ENCODE measurements at regions not wholly inside any gene's neighbourhood (a gene's known extent, or its start where the extent isn't known, plus 50 kb on each side); places are given as distances from the start of the nearest gene placed in this dataset.

DNA sequence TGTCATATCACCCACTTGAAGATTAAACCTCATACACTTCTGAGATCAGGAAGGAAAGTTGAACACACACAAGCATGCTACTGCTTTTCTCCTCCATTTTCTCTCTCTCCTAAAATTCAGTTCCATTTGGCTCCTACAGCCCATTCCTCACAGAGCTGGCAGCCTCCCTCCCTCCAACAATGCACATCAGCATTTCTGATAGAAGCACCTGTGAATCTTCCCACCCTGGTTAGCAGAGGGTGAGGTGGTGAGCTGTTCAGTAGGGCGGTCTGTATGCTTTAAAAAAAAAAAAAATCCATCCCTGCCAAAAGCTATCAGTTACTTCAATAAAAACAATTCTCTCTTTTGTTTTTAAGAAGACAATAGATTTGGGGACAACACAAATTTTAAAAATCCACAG is 463.2 kb upstream of the KIF2A start:
- H3K4me3 ChIP-seq = no peak overlapping the region
- TF ChIP-seq, protein P1, sequence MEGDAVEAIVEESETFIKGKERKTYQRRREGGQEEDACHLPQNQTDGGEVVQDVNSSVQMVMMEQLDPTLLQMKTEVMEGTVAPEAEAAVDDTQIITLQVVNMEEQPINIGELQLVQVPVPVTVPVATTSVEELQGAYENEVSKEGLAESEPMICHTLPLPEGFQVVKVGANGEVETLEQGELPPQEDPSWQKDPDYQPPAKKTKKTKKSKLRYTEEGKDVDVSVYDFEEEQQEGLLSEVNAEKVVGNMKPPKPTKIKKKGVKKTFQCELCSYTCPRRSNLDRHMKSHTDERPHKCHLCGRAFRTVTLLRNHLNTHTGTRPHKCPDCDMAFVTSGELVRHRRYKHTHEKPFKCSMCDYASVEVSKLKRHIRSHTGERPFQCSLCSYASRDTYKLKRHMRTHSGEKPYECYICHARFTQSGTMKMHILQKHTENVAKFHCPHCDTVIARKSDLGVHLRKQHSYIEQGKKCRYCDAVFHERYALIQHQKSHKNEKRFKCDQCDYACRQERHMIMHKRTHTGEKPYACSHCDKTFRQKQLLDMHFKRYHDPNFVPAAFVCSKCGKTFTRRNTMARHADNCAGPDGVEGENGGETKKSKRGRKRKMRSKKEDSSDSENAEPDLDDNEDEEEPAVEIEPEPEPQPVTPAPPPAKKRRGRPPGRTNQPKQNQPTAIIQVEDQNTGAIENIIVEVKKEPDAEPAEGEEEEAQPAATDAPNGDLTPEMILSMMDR (IDR thresholded peaks at IDR 0.05) = no peak
- DNase-seq (ENCODE audit: low spot score) = no peak
- H3K27ac ChIP-seq = no peak overlapping the region
- no peaks in the 10 kb centered on the region for H3K27me3 ChIP-seq
- no peaks in the 10 kb centered on the region for H3K4me1 ChIP-seq
- peaks cover 0 to 7% of the 10 kb centered on the region in 2 donors for H3K9me3 ChIP-seq
- H3K36me3 ChIP-seq = no peaks in the 10 kb centered on the region

- TF ChIP-seq, protein P1 (IDR thresholded peaks at IDR 0.05) = no peak
- no peaks in the 10 kb centered on the region for H3K36me3 ChIP-seq
- H3K27me3 ChIP-seq = no peaks in the 10 kb centered on the region
- H3K4me1 ChIP-seq = no peaks in the 10 kb centered on the region
- H3K27ac ChIP-seq = no peak overlapping the region
- DNase-seq (ENCODE audit: low spot score) = no peak
- no peak overlapping the region for H3K4me3 ChIP-seq
- H3K9me3 ChIP-seq = peaks cover 0 to 7% of the 10 kb centered on the region in 2 donors
These were observed 455.3 kb upstream of the KIF2A start for GRCh38 chr5:61850696-61851095.

GRCh38 chr5:61854531-61854930 is 451.5 kb upstream of the KIF2A start:
- Histone ChIP-seq H3K4me1 (no peaks in the 10 kb centered on the region), H3K27me3 (no peaks in the 10 kb centered on the region), H3K4me3 (no peak overlapping the region), H3K27ac (no peak overlapping the region), H3K9me3 (peaks cover 3 to 7% of the 10 kb centered on the region in 2 donors), H3K36me3 (no peaks in the 10 kb centered on the region)
- TF ChIP-seq, protein P1 (IDR thresholded peaks at IDR 0.05) = no peak
- DNase-seq (ENCODE audit: low spot score) = no peak

GRCh38 chr5:61860978-61861377 is 445.0 kb upstream of the KIF2A start:
- H3K27me3 ChIP-seq = no peaks in the 10 kb centered on the region
- no peak for DNase-seq (ENCODE audit: low spot score)
- H3K36me3 ChIP-seq = no peaks in the 10 kb centered on the region
- peaks cover 3 to 7% of the 10 kb centered on the region in 2 donors for H3K9me3 ChIP-seq
- TF ChIP-seq, protein P1 (IDR thresholded peaks at IDR 0.05) = no peak
- H3K27ac ChIP-seq = no peak overlapping the region
- no peak overlapping the region for H3K4me3 ChIP-seq
- H3K4me1 ChIP-seq = no peaks in the 10 kb centered on the region

DNA sequence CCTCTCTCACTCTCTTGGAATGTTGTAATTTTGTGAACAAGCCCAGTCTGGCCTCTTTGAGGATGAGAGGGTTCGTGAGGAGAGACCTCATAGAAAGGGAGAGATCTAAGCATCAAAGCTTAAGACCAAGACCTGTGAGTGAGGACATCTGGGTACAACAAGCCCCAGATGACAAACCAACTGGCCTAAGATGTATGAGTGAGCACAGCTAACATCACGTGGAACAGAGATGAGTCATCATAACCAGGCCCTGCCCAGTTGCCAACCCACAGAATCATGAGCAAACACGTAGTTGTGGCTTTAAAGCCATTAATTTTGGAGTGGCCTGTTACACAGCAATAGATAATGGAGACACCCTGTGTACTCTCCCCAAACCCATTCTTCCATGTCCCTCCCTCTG is 439.1 kb upstream of the KIF2A start:
- no peak overlapping the region for H3K4me3 ChIP-seq
- no peaks in the 10 kb centered on the region for H3K27me3 ChIP-seq
- no peaks in the 10 kb centered on the region for H3K36me3 ChIP-seq
- DNase-seq (ENCODE audit: low spot score) = no peak
- H3K9me3 ChIP-seq = no peaks in the 10 kb centered on the region
- TF ChIP-seq, protein P1 (IDR thresholded peaks at IDR 0.05) = no peak
- no peaks in the 10 kb centered on the region for H3K4me1 ChIP-seq
- H3K27ac ChIP-seq = no peak overlapping the region

- Histone ChIP-seq H3K4me3 (no peak overlapping the region), H3K36me3 (no peaks in the 10 kb centered on the region), H3K4me1 (no peaks in the 10 kb centered on the region), H3K9me3 (no peaks in the 10 kb centered on the region), H3K27ac (no peak overlapping the region), H3K27me3 (no peaks in the 10 kb centered on the region)
- DNase-seq (ENCODE audit: low spot score) = no peak
- TF ChIP-seq, protein P1 (IDR thresholded peaks at IDR 0.05) = no peak
These were observed 436.7 kb upstream of the KIF2A start for GRCh38 chr5:61869333-61869732.
